GM18870 (cell line): ENCODE measurements at regions not wholly inside any gene's neighbourhood (a gene's known extent, or its start where the extent isn't known, plus 50 kb on each side); places are given as distances from the start of the nearest gene placed in this dataset.

ENCODE experiments used
- ATAC-seq: cut with Tn5 transposase; IDR thresholded peaks from one replicate; pipeline ENCODE4 v1.9.1; 2021; ENCODE audit warnings: moderate library complexity; ENCODE audit not compliant: unreplicated experiment

DNA sequence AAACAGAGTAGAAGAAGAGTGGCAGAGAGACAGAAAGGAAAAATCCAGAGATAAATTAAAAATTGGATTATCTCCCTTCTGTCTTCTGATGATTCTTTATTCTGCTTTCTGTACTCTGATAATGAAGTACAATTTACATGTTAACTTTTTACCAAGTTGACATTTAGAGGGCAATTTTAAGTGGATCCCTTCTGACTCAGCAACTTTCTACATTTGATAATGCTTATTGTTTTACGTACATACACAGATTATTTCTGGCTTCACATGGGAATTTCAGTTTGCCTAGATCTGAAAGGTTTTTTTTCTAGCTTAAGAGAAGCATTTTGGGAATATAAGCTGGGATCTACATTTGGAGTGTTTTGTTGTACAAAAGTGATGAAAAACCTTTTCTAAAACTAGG, 491.3 kb downstream of the OTOL1 start:
- ATAC-seq: no peak

DNA sequence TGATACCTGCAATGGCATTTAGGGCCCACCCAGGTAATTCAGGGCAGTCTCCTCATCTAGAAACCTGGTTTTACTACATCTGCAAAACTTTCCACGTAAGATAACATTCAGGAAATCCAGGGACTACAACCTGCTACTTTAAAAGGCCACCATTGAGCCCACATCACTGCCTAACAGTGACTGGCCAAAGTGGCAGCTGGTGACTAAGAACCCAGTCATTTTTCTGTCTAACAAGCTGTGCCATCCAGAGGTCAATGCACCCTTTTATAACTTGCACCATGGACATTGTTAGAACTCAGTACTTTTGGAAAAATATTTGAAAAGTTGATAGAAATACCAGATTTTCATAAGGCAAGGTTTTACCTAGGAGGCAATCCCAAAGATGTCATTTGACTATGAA, 492.4 kb downstream of the OTOL1 start:
- no peak for ATAC-seq

DNA sequence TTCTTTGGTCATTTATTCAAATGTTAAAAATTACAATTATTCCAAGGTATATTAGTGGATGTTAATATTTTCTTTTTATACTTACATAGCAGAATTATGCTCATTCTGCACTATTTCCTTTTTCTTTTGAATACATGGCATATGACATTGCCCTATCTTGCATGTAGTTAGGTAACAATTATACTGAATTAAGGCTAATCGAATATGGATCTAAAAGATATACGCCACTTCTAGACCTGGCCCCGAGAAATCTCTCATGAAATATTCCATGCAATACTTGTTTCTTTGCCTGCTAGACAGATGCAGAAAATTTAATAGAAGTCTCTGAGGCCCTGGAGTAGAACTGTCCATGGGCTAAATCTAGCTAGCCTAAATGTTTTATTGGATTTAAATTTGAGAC, 493.4 kb downstream of the OTOL1 start:
- no peak for ATAC-seq

DNA sequence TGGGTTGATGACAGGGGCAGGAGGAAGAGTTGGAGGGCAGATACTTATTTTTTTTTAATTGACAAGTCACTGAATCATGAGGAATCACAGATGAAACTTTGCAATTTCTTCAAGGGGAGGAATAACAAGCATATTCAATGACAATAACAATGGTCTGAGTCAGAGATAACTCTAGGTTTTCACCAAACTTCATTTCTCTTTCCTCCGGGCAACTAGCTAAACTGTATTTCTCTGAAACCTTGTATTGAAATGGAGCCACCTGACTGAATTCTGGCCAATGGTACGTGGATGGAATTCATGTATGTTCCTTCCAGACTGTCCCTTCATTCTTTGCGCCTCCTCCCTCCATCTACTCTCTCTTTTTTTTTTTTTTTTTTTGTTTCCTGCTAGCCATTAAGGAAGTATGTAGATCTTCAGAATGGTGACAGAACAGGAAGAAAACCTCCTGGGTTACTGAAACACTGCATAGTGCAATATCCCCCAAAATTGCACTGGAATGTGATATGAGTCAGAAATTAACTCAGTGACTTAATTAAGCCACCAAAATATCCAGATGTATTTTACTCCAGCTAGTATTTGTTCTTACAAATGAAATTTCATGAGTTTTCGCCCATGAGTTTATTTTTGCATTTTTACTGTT, 495.4 kb downstream of the OTOL1 start:
- no peak for ATAC-seq

DNA sequence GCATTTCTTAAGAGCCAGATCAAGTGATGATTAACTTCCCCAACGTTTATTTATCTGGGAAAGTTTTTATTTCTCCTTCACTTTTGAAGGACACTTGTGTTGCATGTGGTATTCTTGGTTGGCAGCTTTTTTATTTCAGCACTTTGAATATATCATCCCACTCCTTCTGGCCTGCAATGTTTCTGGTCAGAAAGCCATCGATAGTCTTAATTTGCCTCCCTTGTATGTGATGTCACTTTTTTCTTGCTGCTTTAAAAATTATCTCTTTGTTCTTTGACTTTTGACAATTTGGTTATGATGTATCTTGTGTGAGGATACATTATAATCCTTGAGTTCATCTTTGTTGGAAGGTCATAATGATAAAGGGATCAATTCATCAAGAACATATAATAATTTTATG, 503.2 kb downstream of the OTOL1 start:
- no peak for ATAC-seq

DNA sequence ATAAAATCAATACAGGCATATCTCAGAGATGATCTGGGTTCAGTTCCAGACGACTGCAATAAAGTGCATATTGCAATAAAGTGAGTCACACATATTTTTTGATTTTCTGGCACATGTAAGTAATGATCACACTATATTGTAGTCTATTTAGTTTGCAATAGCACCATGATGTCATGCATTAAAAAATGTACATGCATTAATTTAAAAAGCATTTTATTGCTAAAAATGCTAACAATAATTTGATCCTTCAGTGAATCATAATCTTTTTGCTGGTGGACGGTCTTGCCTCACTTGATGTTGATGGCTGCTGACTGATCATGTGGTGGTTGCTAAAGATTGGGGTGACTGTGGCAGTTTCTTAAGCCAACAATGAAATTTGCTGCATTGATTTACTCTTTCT, 511.1 kb downstream of the OTOL1 start:
- no peak for ATAC-seq

DNA sequence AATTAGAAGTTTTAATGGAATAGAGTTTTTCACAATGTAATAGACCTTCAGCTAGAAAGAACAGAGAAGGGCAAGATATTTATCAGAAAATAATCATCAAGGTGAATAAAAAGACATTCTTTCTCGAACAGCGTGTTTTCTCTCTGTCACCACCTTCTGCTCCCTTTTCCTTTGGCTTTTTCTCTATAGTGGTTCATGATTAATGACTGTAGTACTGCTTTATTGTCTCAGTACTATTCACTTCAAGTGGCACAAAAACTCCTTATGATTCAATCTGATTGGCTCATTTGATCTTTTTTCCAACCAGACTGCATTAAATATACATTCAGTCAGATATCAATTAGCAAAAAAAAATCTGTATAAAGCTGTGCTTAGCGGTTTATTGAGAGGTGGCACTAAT, 516.0 kb downstream of the OTOL1 start:
- no peak for ATAC-seq

DNA sequence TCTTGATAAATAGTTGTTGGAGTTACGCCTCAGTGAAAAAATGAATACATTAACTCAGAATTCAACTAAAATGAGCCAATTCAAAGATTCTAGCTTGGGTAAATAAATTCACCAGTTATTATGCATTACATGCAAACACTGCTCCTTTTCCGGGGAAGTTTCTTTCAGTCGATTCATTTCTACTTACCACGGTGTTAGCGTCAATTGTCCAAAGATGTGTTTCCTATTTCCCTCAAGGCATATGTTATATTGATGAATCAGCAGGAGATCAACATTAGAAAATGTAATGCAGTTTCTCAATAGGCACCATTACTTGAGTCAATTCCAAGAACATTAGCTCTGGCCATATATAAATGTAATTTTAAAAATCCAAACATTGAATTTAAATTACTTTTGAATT, 517.7 kb downstream of the OTOL1 start:
- no peak for ATAC-seq

DNA sequence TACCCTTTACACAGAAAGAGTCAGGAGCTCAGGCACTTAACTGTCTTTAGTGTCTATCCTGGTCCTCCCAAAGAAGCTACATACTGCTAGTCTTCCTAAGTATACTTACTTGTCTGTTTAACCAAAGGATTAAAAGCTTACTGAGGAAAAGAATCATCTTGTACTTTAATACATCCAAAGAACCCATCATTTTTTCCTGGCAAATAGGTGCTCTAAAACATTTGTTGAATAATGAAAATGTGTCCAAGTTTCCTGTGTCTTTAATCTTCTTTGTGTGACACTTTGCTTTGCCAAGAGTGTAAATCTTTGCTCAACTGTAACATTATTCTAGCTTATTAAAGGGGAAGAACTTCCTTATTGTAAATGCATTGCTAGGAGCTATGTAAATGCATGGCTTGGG, 519.2 kb downstream of the OTOL1 start:
- ATAC-seq: no peak

DNA sequence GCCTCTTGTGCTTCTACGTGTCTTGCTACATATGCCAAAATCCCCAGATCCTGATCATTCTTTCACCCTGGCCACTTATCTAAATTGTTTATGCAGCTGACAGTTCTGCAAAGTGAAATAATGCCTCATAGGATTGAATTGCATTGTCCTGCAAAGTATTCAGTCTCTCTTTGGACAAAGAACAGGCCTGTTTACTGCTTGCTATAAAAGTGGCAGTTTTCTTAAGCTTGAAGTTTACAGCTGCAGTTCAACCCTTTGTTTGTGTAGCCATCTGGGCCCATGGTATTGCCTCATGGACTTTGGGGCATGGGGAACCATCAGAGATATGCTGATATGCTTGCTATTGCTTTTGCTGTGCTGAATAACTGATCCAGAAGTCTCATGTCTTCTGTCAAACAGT, 523.2 kb downstream of the OTOL1 start:
- ATAC-seq: no peak

DNA sequence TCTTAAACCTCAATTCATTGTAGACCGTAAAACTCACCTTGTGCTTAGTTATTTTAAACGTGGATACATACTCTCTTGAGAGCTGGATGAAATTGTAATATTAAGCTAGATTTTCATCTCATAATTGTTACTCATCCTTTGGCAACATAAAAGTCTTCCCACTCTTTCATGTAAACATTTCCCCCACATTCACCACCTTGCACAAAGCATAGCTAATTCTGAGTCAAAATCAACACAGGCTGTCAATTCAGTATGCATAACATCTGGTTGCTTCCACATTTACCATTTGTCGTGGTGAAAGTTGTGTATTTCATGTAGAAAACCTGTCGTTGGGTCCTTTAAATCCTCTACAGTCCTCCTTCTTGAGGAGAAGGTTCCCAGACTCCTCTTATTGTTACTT, 524.6 kb downstream of the OTOL1 start:
- no peak for ATAC-seq

DNA sequence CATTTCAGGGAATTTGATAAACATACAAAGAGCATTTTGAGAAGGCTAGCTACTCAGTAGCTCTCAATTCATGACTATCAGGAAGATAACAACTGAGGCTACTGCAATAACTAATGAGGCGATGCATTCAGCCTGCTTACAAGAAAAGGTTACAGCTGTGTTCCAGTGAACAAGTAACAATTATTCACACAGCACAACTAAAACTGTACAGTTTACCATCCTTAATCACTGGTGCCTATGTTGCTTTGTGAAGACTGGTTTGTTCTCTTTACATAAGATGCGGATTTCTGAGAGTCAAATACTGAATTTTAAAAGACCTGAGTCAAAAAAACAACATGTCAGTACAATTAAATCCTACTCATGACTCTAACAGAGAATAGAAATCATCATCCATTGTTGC, 526.3 kb downstream of the OTOL1 start:
- ATAC-seq: no peak

DNA sequence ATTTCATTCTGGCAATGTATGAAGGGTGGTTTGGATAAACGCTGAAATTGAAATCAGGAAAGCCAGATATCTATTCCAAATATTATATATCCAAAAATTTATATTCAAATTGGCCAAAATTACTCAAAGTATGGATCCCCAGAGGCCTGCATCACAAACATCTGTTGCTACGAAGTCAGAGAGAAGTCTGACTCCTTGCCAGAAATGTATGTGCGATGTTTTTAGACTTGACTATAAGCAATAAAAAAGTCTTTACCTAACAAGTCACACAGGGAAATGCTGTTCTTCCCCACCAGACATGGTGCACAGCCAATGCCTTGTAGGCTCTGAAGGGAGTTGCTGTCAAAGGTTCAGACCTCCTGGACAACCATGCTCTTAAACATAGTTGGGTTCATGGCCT, 533.1 kb downstream of the OTOL1 start:
- ATAC-seq: no peak

DNA sequence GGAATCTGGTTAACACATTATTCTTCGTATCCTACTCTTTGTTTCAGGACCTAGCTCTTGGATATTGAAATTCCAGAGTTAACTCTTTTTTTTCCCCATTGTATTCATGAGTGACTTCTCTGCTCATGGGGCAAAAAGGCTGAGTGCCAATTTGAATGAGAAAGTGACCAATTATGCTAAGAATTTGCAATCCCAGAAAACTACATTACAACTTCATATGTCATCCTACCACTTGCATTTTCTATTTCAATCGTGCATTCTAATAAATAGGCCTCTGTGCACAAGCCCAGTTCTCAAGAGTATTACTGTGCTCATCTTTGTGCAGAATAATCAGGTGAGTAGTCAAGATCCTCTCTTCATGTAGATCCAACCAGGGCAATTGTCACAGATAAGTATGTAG, 537.8 kb downstream of the OTOL1 start:
- ATAC-seq: no peak

DNA sequence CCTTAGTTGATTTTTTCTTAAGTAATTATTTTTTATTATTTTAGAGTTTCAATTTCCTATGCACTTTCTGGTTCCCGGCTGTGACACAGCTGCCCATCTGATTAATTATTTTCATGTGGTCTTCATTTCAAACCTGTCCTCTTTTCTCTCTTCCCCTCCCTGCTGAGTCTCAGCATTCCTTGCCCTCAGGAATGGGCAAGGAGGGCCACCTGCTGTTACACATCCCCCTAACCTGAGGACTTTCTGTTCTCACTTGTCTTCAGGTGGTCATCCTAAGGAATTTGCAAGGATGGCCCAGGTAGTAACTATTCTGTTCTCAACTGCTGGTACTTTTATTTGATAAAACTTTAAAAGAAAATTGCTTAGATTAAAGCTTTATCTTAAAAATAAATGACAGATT, 545.0 kb downstream of the OTOL1 start:
- ATAC-seq: no peak

DNA sequence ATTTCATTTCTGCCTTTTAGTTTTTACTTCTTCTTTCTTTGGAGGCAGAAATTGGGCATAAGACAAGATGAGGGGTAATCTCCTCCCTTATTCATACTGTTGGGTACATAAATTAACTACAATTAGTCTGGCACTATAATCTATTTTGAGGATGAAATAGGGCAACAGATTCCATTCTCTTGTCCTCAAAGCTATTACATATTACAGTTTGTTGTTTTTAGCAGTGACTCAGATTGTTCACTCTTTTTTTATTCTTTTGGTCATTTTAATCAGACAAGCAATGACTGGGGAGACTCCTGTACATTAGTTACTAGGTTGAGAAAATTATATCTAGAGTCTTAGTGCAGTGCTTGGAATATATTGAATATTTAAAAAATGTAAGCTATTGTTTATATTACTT, 556.0 kb downstream of the OTOL1 start:
- ATAC-seq: no peak

DNA sequence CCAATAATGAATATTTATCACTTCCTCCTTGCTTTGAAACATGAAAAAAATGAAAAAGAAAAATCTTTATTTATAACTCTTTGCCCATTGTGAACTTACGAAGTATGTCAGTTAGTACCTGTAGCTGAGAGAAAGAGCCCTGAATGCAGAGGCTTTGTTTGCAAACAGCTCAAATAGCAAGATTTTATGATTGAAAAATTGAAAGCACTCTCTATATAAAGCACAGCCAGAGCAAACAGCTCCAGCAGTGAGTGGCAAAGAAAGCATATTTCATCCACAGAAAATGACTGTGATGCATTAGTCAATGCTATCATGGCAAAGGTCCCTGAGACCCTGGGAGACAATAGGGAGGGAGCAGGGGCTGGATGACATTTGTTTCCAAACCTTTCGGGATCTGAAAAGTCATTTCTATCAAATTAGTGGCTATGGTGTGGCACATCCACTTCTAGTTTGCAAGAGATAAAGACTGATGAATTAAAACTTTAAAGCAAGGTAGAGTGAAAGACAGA, 576.1 kb downstream of the OTOL1 start:
- no peak for ATAC-seq

DNA sequence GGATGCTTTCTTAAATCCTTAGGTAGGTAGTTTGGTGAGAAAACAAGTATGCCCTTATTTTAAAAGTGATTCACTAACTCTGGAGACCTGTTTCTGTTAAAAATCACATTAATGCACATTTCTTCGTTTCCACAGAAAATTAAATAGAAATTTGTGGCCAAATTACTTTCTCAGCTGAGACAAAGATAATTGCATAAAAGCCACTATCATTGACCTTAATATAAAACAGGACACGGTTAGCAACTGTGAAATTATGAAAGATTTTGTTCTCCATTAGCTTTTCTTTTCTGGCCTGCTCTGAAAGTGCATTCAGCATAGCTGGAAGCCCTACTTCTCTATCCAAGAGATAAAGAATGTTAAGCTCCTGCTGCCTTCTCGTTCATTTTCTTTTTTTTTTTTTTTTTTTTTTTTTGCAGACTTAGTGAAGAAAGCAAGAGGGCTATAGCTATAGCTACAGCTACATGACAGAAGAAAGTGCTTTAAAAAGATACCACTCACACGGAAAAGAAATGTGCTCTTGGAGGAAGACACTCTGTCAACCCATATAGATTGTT, 576.9 kb downstream of the OTOL1 start:
- ATAC-seq: no peak

DNA sequence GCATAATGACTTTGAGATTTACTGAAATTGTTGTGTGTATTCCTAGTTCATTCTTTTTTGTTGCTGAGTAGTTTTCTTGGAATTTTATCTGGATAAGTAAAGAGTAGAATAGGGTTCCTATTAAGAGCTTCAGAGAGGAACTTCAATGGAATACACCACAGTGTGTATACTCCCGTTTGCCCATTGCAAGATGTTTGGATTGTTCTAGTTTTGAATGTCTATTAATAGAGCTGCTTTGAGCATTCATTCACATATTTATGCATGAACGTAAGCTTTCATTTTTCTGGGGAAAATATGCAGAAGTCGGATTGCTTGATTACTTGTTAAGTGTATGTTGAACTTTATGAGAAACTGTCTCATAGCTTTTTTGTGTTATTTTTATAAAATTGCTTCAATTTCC, 580.5 kb downstream of the OTOL1 start:
- ATAC-seq: no peak

DNA sequence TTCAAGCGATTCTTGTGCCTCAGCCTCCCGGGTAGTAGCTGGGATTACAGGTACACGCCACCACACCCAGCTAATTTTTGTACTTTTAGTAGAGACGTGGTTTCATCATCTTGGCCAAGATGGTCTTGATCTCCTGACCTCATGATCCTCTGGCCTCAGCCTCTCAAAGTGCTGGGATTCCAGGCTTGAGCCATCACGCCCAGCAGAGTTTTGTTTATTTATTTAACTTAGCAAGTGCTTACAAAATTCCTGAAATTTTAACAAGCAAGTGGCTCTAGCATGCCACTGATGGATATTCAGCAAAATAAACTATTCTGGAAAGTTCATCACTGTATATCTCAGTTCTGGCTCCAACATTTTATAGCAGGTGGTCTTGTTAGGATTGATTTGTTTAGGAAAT, 585.9 kb downstream of the OTOL1 start:
- ATAC-seq: no peak

DNA sequence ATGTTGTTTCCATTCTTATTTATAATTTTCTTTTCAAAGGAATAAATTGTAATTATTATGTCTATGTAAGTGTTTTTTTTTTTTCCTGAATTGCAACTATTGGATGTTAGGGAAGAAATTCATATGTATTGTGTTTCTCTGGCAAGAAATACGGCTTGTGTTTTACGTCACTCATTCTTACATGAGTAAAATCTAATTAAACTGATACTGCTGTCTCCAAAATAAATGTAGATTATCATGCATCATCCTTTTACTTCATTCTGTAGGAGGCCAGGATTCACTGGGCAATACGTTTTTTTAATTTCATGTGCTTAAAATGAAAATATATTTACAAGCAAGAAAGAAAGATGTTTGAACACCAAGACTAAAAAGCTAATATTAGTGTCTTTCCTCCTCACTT, 590.8 kb downstream of the OTOL1 start:
- no peak for ATAC-seq

DNA sequence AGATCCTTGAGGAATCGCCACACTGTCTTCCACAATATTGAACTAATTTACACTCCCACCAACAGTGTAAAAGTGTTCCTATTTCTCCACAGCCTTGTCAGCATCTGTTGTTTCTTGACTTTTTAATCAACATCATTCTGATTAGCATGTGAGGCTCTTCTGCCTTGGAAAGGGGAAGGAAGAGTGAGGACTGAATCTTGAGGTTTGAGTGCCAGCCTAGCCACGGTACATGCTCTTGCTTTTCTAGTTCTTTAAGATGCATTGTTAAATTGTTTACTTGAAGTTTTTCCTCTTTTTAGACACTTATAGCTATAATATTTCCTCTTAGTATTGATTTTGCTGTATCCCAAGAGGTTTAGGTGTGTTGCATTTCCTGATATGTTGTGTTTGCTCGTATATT, 596.1 kb downstream of the OTOL1 start:
- no peak for ATAC-seq

DNA sequence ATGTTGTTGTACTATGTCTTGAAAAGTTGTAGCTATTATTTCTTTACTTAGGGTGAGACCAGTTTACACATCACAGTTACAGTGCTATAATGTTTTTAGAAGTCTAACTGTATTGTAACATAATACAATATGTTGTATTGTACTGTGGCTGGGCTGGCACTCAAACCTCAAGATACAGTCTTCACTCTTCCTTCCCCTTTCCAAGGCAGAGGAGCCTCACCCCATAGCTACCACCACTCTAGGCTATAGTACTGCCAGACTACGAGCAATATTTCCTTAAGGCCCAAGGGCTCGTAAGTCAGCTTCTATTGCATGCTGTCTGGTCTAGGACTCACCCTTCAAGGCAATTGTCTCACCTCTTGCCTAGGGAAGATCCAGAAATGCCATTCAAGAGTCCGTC, 597.7 kb downstream of the OTOL1 start:
- ATAC-seq: no peak
